GM12875 (cell line): ENCODE measurements at regions not wholly inside any gene's neighbourhood (a gene's known extent, or its start where the extent isn't known, plus 50 kb on each side); places are given as distances from the start of the nearest gene placed in this dataset.

ENCODE experiments used
- H3K4me3 ChIP-seq: one replicate; pipeline ENCODE4 v1.5.1; 2011; ENCODE audit warnings: low read depth, low read length, control low read depth
- CTCF ChIP-seq: IDR thresholded peaks from 2 replicates; pipeline ENCODE4 v1.5.1; 2011; ENCODE audit warnings: low read depth, mild to moderate bottlenecking, control low read depth, inconsistent platforms, low read length, moderate library complexity, borderline replicate concordance; ENCODE audit not compliant: insufficient read depth

DNA sequence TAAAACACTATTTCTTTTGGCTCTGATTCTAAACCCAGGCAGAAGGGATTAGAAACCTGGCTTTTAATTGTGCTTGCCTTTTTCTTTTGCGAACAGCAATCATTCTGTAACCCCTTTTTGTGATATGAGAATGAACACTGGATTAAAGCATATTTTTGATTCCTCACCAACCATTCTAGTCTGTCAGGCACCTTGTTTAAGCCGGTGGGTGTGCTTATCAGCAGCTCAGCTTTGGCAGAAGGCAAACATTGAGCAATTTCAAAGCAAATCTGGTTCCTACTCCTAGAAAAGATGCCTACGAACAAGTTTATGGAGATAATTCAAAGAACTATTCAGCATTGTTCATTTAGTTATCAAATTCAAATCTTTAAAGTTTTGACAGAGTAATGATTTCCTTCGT is 265.1 kb upstream of the FAM241A start:
- no peak overlapping the region for H3K4me3 ChIP-seq
- TF ChIP-seq CTCF: no peak

DNA sequence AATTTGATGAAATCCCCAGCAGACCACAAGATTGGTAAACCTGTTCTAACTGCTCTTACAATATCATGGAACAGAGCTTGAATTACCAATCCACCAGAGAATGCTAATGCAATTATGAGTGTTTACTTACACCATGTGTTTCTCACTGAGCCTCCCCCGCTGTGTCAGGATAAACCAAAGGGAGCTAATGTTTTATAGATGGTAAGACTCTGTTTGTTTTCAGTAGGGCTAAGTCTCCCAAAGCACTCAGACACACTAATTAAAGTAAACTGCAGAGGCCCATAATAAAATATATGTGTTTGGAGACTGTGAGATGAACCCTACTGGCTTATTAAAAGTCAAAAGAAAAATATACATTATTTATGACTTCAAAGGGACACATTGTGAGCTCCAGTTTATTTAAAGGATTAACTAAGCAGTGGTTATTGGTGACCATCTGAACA is 261.7 kb upstream of the FAM241A start:
- H3K4me3 ChIP-seq: no peak overlapping the region
- no peak for TF ChIP-seq CTCF

GRCh38 chr4:111890412-111890811 is 254.8 kb upstream of the FAM241A start:
- TF ChIP-seq CTCF: no peak

GRCh38 chr4:111905511-111905910 is 239.7 kb upstream of the FAM241A start:
- no peak for TF ChIP-seq CTCF
- no peak overlapping the region for H3K4me3 ChIP-seq

More at GRCh38 chr4:111890412-111890811, 254.8 kb upstream of the FAM241A start:
- H3K4me3 ChIP-seq: no peak overlapping the region

DNA sequence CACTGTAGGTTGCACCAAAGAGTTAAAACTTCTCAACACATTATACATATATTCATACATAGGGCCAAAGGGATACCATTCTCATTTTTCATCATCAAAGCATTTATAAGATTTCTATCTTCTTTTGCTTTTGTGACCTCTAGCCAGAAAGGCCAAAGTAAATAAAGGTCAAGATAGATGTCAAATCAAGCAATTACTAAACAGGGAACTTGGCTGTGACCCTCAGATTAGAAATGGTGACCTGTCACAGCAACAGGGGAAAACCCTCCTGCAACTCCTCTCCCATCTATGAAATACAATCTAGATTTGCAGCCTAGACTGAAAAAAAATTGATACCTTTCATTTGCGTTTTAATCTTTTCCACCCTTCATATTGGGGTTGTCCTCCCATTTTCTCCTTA is 225.6 kb upstream of the FAM241A start:
- H3K4me3 ChIP-seq: no peak overlapping the region

GRCh38 chr4:111921714-111922113 is 223.5 kb upstream of the FAM241A start:
- H3K4me3 ChIP-seq: no peak overlapping the region
- TF ChIP-seq CTCF: no peak

More for the DNA sequence above, 225.6 kb upstream of the FAM241A start:
- no peak for TF ChIP-seq CTCF

DNA sequence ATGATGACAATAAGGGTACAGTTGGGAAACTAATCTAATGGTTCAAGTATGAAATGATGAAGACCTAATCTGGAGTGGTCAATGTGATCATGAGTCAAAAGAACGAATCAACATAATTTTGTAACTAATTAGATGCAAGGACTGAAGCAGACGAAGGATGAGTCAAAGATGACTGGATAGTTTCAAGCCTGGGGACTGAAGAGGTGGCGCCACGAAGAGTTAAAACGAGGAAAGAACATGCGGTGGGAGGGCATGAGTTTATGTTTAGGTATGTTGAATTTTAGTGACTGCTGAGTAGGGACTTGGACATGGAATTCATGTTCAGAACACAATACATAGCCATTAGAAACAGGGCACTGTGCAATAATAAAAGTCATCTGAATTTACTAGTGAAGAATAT is 221.5 kb upstream of the FAM241A start:
- H3K4me3 ChIP-seq: no peak overlapping the region
- TF ChIP-seq CTCF: no peak
